PC-3 (cell line): ENCODE measurements at regions not wholly inside any gene's neighbourhood (a gene's known extent, or its start where the extent isn't known, plus 50 kb on each side); places are given as distances from the start of the nearest gene placed in this dataset.
"Not testable (repeated sequence)": the region's sequence is repeated elsewhere in the genome, so short reads cannot be mapped to it uniquely, and the experiment has no call there.

ENCODE experiments used
- ATAC-seq: fragments of 200-7000 bp; cut with Tn5 transposase; 2 replicates; pipeline ENCODE4 v1.9.1; 2020; ENCODE audit warnings: mild to moderate bottlenecking, moderate library complexity
- BruUV-seq: library from RNA; stranded (reverse); fragments of 400-500 nt; replicated peaks from 2 replicates; lab custom pipeline; 2021; lab: Mats Ljungman, UMichigan
- CTCF ChIA-PET: fragments of 300-600 bp; sonication (Branson Sonifier 250); formaldehyde crosslinking; loops from one replicate; lab custom pipeline; 2022; ENCODE audit warnings: antibody characterized with exemption; lab: Charles Lee
- POLR2A ChIA-PET: fragments of 300-600 bp; sonication (Branson Sonifier 250); formaldehyde crosslinking; loops from one replicate; lab custom pipeline; 2022; ENCODE audit warnings: antibody characterized with exemption; ENCODE audit not compliant: unreplicated experiment; lab: Charles Lee
- DNase-seq: peaks from one replicate; pipeline ENCODE4 v3.0.0-alpha.2; 2015
- H2AFZ ChIP-seq: fragments of 300-600 bp; sonication (generic); 2 replicates; pipeline ENCODE4 v1.6.0; 2016; ENCODE audit warnings: antibody characterized with exemption, low read length
- H3F3A ChIP-seq: fragments of 300-600 bp; sonication (generic); one replicate; pipeline ENCODE4 v1.6.0; 2017; ENCODE audit warnings: antibody characterized with exemption, low read length, control low read depth, mild to moderate bottlenecking; ENCODE audit not compliant: unreplicated experiment
- H3K27ac ChIP-seq: fragments of 300-600 bp; sonication (generic); 2 replicates; pipeline ENCODE4 v1.5.1; 2016; ENCODE audit warnings: mild to moderate bottlenecking, low read length
- H3K27me3 ChIP-seq: fragments of 300-600 bp; sonication (generic); 2 replicates; pipeline ENCODE4 v1.6.1; 2016; ENCODE audit warnings: low read length, mixed read lengths
- H3K36me3 ChIP-seq: fragments of 300-600 bp; sonication (generic); 2 replicates; pipeline ENCODE4 v1.6.1; 2016; ENCODE audit warnings: low read depth, mixed run types, low read length, mixed read lengths
- H3K4me1 ChIP-seq: fragments of 300-600 bp; sonication (generic); 2 replicates; pipeline ENCODE4 v1.5.1; 2016; ENCODE audit warnings: low read length; ENCODE audit not compliant: insufficient read depth
- H3K4me2 ChIP-seq: fragments of 300-600 bp; sonication (generic); 2 replicates; pipeline ENCODE4 v1.6.0; 2016; ENCODE audit warnings: low read length
- H3K4me3 ChIP-seq: fragments of 300-600 bp; sonication (generic); 2 replicates; pipeline ENCODE4 v1.5.1; 2016; ENCODE audit warnings: mild to moderate bottlenecking, low read length, mixed read lengths
- H3K79me2 ChIP-seq: fragments of 300-600 bp; sonication (generic); 2 replicates; pipeline ENCODE4 v1.6.1; 2017; ENCODE audit warnings: low read length, mixed read lengths
- H3K9ac ChIP-seq: fragments of 300-600 bp; sonication (generic); 2 replicates; pipeline ENCODE4 v1.6.0; 2016; ENCODE audit warnings: mild to moderate bottlenecking, low read length
- H3K9me2 ChIP-seq: fragments of 300-600 bp; sonication (generic); replicated peaks from 2 replicates; pipeline ENCODE4 v1.6.1; 2016; ENCODE audit warnings: mixed run types, low read length, mixed read lengths
- H3K9me3 ChIP-seq: fragments of 300-600 bp; sonication (generic); 2 replicates; pipeline ENCODE4 v1.6.1; 2016; ENCODE audit warnings: low read length, mixed read lengths
- H4K20me1 ChIP-seq: fragments of 300-600 bp; sonication (generic); 2 replicates; pipeline ENCODE4 v1.6.1; 2016; ENCODE audit warnings: low read length, mixed read lengths
- CTCF ChIP-seq: fragments of 300-600 bp; sonication (generic); conservative IDR thresholded peaks from 2 replicates; pipeline ENCODE4 v1.5.1; 2017; ENCODE audit warnings: antibody characterized with exemption, low read depth, mild to moderate bottlenecking, low read length
- EZH2 ChIP-seq: fragments of 300-600 bp; sonication (generic); IDR thresholded peaks from one replicate; pipeline ENCODE4 v1.6.1; 2017; ENCODE audit warnings: antibody characterized with exemption, mild to moderate bottlenecking, low read length; ENCODE audit not compliant: unreplicated experiment
- EZH2phosphoT487 ChIP-seq: fragments of 300-600 bp; sonication (generic); IDR thresholded peaks from 2 replicates; pipeline ENCODE4 v1.6.1; 2018; ENCODE audit warnings: mild to moderate bottlenecking, antibody characterized with exemption, low read length, borderline replicate concordance
- intact Hi-C: fragments of 100-400 bp; cut with micrococcal nuclease; formaldehyde crosslinking; loops from 2 replicates; pipeline ENCODE4 v1.9.0; 2023

GRCh38 chr1:118459871-118460270 lies 274.8 kb upstream of the SPAG17 start:
- ATAC-seq, result no peak
- Histone ChIP-seq H3K4me2 (no peak overlapping the region), H3K36me3 (no peaks in the 10 kb centered on the region), H3K79me2 (no peaks in the 10 kb centered on the region), H3K9ac (no peak overlapping the region), H3K4me1 (no peaks in the 10 kb centered on the region), H3K9me2 (no peaks in the 10 kb centered on the region), H3K9me3 (peaks cover 9% of the 10 kb centered on the region; the same call in 1 of the 2 replicates), H3K27ac (no peak overlapping the region), H4K20me1 (no peaks in the 10 kb centered on the region), H3F3A (no peaks in the 10 kb centered on the region), H3K27me3 (peaks cover 8% of the 10 kb centered on the region; the same call in 1 of the 2 replicates), H3K4me3 (no peak overlapping the region), H2AFZ (no peak overlapping the region)
- TF ChIP-seq EZH2, result no peak
- TF ChIP-seq CTCF, result no peak
- no peak for TF ChIP-seq EZH2phosphoT487
- intact Hi-C loops, result no loop called here
- ChIA-PET CTCF (no interaction called here), POLR2A (no interaction called here)
- BruUV-seq, result no TSS peak
- DNase-seq, result no peak

- H3K36me3 ChIP-seq, DNase-seq, H3K9me3 ChIP-seq, intact Hi-C loops, H4K20me1 ChIP-seq, H3K27me3 ChIP-seq, H3K4me1 ChIP-seq, BruUV-seq, H3K9ac ChIP-seq, H3K9me2 ChIP-seq, H3K27ac ChIP-seq, CTCF ChIA-PET, H3K4me2 ChIP-seq, H2AFZ ChIP-seq, ATAC-seq, H3K4me3 ChIP-seq, H3F3A ChIP-seq, H3K79me2 ChIP-seq, POLR2A ChIA-PET: not testable (repeated sequence)
Measured at GRCh38 chr1:118453856-118454255, 268.8 kb upstream of the SPAG17 start.

GRCh38 chr1:118445156-118445555 lies 260.1 kb upstream of the SPAG17 start:
- Histone ChIP-seq H3K4me1 (no peaks in the 10 kb centered on the region), H3K4me2 (no peak overlapping the region), H3K36me3 (no peaks in the 10 kb centered on the region), H3K27me3 (peaks cover 10% of the 10 kb centered on the region), H3K27ac (no peak overlapping the region), H3K9ac (no peak overlapping the region), H3K9me2 (no peaks in the 10 kb centered on the region), H3K9me3 (no peaks in the 10 kb centered on the region), H3K79me2 (no peaks in the 10 kb centered on the region), H2AFZ (no peak overlapping the region), H4K20me1 (no peaks in the 10 kb centered on the region), H3F3A (no peaks in the 10 kb centered on the region), H3K4me3 (no peak overlapping the region)
- ChIA-PET POLR2A (no interaction called here), CTCF (no interaction called here)
- BruUV-seq, result no TSS peak
- no peak for TF ChIP-seq EZH2
- ATAC-seq, result no peak
- DNase-seq, result no peak
- intact Hi-C loops, result no loop called here

- DNase-seq (no peak), ATAC-seq (no peak)
- no peak overlapping the region for H3K27ac ChIP-seq
- no peak overlapping the region for H3K4me3 ChIP-seq
- POLR2A ChIA-PET, result no interaction called here
- no peak overlapping the region for H3K9ac ChIP-seq
- H3K27me3 ChIP-seq, result peaks cover 21% of the 10 kb centered on the region
- no peaks in the 10 kb centered on the region for H3K9me3 ChIP-seq
- H4K20me1 ChIP-seq, result no peaks in the 10 kb centered on the region
- no peaks in the 10 kb centered on the region for H3K36me3 ChIP-seq
- no peaks in the 10 kb centered on the region for H3F3A ChIP-seq
- no TSS peak for BruUV-seq
- no peak overlapping the region for H3K4me2 ChIP-seq
- CTCF ChIA-PET, result no interaction called here
- H3K4me1 ChIP-seq, result no peaks in the 10 kb centered on the region
- no peaks in the 10 kb centered on the region for H3K9me2 ChIP-seq
- intact Hi-C loops, result no loop called here
- H2AFZ ChIP-seq, result no peak overlapping the region
- H3K79me2 ChIP-seq, result no peaks in the 10 kb centered on the region
- no peak for TF ChIP-seq EZH2
- no peak for TF ChIP-seq CTCF
- TF ChIP-seq EZH2phosphoT487, result no peak
Measured at GRCh38 chr1:118442214-118442613, 257.2 kb upstream of the SPAG17 start.
